Cerebellar nuclear complex (tissue), 1 donor: ENCODE measurements at regions not wholly inside any gene's neighbourhood (a gene's known extent, or its start where the extent isn't known, plus 50 kb on each side); places are given as distances from the start of the nearest gene placed in this dataset.
"Not testable (repeated sequence)": the region's sequence is repeated elsewhere in the genome, so short reads cannot be mapped to it uniquely, and the experiment has no call there.

ENCODE experiments used
- DNase-seq, 2 experiments: peaks; one replicate each; lab custom pipeline; 2025; lab: John Stamatoyannopoulos, UW

DNA sequence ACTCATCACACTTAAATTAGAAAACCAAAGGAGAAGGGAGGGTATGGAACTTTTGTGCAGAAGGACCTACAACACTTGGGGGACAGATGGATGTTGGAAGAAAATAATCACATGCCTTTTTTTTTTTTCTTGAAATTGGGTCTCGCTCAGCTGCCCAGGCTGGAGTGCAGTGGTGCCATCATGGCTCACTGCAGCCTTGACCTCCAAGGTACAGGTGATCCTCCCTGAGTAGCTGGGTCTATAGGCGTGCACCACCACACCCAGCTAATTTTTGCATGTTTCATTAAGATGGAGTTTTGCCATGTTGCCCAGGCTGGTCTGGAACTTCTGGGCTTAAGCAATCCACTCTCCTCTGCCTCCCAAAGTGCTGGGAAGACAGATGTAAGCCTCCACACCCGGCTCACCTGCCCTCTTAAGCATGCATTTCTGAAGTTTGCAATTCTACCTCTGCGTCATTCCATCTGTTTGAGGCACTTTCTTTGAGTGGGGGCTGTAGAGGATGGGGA lies 370.8 kb upstream of the JARID2 start:
- DNase-seq: no peak

DNA sequence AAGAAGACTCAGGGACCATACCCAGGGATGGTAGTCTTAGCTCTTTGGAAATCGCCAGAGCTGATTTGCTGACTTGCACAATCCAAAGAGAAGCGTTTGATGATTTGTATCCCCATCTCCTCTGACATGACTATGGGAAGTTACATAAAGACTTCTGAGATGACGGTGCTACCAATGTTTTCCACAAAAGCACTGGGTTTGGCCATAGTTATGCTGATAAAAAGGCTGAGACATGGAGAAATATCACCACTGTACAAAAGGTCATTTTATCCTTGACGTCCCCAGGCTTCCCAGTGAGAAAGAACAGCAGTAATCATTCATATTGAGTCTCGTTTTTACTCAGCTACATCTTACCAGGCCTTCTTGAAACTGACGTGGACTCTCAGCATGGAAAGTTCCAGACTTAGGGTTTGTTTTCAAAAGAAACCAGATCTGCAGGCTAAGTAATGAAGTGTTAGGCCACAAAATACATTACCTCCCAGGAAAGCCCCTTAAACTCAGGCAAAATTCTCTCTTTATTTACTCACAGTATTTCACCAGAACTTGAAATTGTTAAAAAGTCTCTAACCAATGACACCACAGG lies 370.3 kb upstream of the JARID2 start:
- DNase-seq: no peak

DNA sequence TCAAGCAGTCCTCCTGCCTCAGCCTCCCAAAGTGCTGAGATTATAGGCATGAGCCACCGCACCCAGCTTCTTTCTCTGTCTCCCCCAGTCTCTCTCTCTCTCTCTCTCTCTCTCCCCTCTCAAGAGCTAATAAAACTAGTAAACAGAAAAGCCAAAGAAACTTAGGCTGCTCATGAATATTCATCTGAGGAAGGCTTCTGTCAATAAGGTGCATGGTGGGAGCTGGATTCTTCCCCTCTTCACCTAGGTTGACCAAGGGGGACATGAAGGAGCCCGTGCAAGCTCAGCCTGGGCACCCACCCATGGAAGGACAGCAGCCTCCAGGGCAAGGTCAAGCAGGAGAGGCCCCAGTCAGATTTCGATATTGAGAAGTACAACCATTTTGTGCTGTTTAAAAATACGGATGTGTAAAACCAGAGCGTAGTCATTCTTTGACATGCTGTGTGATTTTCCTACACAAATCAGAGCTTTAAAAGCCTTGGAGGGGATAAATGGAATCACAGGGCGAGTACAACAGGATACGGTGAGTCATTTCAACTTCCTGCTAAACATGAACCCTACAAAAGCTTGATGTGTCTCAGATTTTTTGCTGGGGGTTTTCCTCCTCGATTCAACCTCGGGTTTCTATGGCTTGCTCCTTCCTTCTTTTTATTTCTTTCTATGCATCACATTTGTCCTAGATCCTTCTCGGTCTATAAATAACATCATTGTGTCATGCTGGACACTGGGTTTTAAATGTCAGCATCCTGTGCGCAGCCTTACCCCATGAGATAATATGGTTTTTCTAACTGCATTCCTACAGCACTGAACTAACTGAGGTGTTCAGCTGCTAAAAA lies 368.9 kb upstream of the JARID2 start:
- no peak for DNase-seq

DNA sequence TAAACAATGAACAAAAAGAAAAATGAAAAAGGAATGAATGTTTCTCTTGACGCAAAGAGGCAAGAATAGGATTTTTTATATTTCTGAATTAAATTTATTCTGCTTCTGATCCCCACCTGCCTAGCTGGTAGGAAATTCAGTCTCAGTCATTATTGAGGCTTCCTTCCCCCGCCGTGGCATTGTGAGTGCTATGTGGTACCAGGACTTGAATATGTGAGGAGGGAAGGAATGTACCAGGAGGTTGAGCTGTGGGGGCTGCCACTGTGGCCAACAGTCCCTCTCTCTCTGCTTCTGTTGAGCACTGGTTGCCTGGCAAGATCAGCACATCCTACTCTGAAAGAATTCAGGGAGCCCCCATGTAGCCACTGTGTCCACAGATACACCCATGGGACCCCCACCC lies 368.1 kb upstream of the JARID2 start:
- no peak for DNase-seq

DNA sequence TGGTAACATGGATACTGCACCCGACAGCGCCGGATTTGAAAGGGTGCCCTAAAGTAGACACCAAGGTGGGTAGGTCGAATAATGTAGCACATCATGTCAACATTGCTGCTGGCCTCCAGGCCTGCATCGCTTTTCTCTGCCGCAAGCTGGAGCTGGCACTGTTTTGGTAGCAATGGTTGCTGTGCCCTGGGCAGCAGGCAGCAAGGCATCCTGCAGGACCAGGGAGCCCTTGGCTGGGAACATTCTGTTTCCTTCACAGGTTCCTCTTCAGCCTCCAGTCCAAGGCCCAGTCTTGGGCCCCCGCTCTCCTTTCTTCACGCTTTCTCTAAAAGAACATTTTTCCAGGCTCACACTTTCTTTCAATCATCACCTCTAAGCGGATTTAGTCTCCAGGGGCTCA lies 365.8 kb upstream of the JARID2 start:
- no peak for DNase-seq

DNA sequence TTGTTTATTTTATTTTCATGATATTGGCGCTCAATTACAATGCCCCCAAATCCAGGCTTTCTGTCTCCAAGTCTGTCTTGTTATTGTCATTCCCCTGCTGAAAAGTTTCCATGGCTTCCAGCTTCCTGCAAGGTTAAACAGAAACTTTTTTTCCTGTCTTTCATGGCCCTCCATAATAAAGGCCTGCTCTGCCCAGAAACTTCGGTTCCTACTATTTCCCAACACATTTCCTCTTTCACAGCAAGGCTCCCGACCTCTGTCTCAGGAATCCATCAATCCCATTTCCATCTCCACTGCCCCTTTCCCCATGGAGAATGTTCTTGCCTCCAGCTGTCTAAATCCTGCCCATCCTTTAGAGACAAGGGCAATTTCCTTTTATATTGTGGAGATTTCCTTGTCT lies 365.2 kb upstream of the JARID2 start:
- DNase-seq: no peak

DNA sequence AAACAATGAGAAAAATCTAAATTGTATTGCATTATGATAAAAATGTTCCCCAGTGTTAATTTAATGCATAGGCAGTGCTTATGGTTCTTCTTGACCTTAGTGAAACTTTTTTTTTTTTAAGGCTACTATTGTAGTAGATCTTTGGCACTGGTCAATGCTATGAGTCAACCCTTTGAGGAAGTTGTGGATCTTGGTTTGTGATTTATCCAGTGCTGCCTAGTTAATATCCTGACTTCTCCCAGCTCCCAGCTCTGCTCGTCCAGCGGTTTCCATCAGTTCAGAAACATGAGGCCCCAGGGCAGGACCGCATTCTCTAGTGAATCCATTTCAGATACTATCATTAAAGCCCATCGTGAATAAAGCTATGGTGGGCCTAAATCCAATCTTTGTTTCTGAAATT lies 364.5 kb upstream of the JARID2 start:
- DNase-seq: no peak

DNA sequence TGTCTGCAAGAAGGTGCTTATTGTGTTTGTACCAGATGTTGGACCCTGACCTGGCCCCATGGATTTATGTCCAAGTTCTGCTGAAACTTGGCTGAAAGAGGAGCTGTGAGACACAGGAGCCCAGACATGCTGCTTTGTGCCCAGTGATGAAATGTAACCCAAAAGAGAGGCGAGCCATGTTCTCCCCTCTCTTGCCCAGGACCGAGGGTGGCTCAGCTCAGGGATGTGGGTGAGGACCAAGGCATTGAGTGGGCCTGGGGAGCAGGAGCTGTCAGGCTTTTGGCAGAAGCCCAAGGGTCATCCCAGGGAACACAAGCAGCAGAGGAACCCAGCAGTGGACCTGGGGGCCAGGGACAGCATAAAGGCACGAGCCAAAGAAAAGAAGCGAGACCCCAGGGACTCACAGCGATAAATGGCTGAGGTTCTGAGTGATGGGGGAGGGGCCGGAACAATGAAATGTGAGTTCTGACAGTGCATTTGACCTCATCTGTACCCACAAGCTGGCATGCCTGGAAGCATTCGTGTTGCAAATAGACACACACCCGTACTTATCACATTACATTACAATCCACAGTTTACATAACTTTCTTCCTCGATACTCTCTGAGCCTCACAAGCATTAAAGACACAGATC lies 363.4 kb upstream of the JARID2 start:
- no peak for DNase-seq

DNA sequence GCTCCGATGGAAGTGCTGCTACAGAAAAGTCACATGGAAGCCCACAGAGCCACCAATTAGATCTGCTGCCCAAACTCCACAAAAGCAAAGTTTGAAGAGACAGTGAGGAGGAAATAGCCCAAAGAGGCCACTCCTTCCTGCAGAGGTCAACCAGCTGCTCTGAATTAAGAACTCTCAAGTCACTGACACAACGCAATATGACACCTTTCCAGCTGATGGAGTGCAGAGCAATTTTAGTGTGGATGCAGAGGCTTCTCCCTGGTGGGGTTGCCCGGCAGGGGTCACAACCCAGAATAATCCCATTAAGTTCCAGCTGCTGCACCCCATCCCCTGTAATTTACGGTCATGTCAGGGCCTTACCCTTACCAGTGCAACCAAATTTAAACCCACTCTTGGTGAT lies 361.9 kb upstream of the JARID2 start:
- no peak for DNase-seq

DNA sequence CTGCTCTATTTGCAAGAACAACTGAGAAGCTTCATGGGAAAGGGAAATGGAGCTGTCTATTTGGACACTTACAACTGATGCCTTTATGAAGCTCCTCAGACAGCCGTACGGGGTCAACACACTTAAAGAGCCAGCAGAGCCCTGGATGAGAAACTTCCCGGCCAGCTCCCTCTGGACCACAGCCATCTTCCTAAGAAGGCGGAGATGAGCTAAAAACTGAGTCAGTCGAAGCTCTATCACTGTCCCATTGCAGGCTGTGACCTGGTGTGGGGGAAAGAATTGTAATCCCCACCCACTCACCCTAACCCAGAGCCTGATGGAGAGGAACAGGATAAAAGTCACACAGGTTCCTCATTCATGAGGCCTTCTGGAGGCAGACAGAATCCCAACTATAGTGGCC lies 360.4 kb upstream of the JARID2 start:
- no peak for DNase-seq

DNA sequence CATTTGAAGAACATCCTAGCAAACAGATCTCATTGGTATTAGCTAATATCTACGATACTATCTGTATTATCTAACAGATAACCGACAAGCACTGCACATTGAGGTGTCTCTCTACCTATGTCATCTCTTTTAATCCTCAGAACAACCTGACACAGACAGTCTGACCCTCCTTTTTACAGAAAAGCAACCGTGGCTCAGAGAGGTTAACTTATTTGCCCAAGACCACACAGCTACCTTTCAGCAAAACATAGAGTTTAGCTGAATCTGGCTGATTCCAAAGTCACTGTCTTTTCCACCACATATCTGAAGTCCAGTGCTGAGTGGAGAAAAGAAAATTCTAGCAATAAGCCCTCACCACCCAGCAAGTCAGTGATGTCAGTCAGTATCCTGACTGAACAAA lies 358.7 kb upstream of the JARID2 start:
- DNase-seq: no peak

DNA sequence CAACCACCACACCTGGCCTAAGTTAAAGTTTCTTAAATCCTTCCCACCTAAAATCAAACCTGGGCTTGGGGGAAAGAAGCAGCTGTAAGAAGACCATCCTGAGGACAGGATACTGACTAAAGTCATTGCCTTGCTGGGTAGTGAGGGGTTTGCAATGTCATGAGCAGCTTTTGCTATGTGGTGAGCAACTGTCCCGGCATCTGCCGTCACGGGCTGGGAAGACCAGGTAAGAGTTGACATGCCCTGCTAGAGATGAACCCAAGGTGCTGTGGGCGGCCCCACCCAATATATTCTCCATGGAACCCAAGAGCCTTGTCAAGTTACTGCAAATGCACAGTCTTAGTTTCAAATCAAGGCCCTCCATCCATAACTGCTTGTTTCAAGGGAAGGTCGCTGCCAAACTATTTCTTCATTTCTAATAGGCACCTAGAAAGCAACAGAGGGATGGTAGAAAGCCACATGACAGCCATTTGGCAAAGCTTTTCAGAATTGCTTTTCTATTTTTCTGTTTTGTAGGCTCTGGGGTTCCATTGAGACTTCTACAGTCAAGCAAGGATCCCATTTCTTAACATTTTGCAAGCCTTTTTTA lies 357.8 kb upstream of the JARID2 start:
- DNase-seq: no peak

DNA sequence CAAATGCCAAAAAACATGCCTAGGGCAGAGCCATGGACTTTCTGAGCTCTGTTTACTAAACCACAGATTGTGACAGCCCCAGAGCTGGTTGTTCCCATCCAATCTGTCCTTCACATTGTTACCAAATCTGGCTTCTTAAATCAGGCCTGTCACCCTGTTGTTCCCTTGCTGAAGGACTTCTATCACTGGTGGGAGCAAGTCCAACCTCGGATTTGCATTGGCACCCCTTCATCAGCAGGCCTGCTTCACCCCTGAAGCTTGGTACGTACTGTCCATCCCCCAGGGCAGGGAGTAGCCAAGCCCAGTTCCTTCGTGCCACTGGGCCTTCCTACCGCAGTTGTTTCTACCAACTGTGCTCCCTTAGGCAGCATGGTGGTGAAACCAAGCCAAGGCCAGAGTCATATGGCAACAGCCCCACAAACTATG lies 357.3 kb upstream of the JARID2 start:
- DNase-seq: peak in 1 of 2 experiments; percentile 45

DNA sequence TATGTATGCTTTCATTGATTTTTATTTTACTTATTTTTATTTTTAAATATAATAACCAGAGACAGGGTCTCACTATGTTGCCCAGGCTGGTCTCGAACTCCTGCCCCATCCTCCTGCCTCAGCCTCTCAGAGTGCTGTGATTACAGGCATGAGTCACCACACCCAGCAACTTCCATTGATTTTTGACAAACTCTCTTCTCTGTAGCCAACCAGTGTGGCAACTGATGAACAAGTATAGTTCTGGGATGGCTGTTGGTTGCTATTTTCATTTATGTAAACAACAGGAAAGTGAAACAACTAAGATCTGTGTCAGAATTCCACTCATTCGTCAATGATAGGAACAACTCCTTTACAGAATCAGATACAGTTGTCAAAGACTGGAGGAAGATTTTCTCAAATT lies 356.7 kb upstream of the JARID2 start:
- no peak for DNase-seq

DNA sequence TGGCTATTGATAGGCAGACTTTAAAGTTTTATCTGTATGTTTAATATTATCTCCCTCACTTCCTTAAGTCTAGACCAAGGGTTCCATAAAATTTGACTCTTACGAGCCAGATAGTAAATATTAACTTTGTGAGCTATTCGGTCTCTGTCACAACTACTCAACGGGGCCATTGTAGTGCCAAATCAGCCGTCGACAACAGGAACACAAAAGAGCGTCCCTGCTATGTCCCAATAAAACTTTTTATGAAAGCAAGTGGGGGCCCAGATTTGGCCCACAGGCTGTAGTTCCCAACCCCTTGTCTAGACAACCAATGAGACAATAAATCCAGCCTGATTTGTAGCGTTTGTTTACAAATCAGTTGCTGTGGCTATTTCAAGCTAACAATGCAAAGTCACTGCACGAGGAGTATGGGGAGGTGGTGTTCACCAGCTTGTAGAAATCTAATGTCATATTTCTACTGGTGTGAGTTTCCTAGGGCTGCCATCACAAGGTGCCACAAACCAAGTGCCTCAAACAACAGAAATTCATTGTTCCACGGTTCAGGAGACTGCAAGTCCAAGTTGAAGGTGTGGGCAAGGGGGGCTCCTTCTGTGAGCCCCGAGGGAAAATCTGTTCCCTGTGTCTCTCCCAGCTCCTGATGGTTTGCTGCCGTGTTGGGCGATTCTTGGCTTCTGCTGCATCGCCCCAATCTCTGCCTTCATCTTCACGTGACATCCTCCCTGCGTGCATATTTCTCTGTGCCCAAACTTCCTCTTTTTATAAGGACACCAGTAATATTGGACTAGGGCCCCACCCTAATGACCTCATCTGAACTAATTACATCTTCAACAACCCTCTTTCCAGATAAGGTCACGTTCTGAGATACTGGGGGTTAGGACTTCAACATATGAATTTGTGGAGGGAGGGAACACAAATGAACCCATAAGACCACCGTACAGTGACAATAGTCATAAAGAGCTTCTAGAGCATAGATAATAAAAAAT lies 356.0 kb upstream of the JARID2 start:
- no peak for DNase-seq

DNA sequence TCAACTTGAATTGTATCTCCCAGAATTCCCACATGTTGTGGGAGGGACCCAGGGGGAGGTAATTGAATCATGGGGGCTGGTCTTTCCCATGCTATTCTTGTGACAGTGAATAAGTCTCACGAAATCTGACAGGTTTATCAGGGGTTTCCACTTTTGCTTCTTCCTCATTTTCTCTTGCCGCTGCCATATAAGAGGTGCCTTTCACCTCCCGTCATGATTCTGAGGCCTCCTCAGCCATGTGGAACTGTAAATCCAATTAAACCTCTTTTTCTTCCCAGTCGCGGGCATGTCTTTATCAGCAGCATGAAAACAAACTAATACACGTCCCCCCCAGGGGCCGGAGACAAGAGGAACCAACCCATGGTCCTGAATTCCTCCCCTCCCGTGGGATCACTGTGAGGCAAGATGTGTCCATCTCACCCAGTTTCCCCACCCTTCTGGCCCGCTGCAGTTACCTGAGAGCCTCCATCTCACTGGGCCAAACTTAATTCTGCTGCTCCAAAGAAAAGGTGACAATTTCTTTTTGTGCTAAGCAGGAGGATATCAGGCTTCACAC lies 354.0 kb upstream of the JARID2 start:
- not testable (repeated sequence) for DNase-seq

DNA sequence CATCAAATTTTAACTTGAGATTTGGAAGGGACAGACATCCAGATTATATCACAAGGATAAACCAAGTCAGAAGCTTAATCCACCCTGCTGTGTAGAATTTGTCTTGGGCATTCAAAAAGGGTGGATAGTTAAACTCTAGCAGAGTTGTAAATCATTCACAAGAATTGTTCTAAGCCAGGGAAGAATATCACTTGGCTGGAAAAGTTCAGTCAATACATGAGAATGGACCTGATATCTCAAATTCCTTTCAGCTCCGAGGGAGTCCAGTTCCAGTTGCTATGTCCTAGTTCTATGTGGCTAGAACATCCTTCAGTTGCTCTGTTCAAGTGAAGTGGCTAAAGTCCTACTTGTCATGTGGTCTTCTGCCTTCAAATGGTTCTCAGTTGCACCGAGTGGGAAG lies 351.8 kb upstream of the JARID2 start:
- no peak for DNase-seq

DNA sequence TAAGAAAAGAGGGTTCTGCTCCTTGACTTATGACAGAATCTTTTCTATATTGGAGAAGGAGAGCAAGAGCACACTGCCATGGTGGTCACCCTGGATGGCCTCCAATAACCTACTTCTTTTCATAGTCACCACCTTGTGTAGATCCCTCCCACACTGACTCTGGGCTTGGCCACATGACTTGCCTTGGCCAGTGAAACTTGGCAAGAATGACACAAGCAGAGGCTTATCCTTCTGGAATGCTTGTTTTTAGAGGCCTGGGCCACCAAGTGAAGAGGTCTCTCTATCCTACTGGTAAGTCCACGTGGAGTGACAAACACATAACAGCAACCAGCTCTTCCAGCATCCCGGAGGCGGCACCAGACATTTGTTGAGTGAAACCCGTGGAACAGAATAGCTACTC lies 349.4 kb upstream of the JARID2 start:
- DNase-seq: no peak

DNA sequence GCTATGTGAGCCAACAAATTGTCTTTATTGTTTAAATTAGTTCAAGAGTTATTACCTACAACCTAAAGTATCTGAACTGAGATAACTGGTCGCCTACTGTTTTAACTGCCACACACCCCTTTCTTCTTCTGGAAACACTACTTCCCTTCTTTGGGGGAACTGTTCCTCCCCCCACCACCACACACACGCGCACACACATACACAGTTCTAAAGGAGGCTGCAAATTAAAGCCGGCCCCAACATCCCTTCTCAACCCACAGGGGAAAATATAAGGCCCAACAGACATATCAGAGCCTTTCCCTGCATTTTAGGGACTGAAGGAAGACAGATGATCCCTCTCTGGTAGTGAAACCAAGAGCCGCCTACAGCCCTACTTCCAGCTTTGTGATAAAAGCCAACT lies 348.0 kb upstream of the JARID2 start:
- no peak for DNase-seq

DNA sequence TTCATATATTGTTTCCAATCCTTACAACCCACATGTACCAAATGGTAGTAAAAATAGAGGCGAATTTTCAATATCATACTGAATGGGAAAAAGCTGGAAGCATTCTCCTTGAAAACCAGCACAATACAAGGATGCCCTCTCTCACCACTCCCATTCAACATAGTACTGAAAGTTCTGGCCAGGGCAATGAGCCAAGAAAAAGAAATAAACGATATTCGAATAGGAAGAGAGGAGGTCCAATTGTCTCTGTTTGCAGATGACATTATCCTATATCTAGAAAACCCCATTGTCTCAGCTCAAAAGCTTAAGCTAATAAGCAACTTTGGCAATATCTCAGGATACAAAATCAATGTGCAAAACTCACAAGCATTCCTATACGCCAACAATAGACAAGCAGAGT lies 346.4 kb upstream of the JARID2 start:
- DNase-seq: not testable (repeated sequence)

DNA sequence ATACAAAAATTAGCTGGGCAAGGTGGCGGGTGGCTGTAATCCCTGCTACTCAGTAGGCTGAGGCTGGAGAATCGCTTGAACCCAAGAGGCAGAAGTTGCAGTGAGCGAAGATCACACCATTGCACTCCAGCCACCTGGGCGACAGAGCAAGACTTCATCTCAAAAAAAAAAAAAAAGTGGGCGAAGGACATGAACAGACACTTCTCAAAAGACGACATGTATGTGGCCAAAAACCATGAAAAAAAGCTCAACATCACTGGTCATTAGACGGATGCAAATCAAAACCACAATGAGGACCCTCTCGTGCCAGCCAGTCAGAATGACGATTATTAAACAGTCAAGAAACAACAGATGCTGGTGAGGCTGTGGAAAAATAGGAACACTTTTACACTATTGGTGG lies 344.9 kb upstream of the JARID2 start:
- DNase-seq: no peak
